HepG2 (cell line): ENCODE measurements at regions not wholly inside any gene's neighbourhood (a gene's known extent, or its start where the extent isn't known, plus 50 kb on each side); places are given as distances from the start of the nearest gene placed in this dataset.

Experiments used
- ATAC-seq: fragments of 200-7000 bp; cut with Tn5 transposase; 3 replicates; pipeline ENCODE4 v1.9.1; 2020; ENCODE audit warnings: mild to moderate bottlenecking, moderate library complexity
- BruUV-seq: library from RNA; stranded (reverse); fragments of 400-500 nt; replicated peaks from 2 replicates; lab custom pipeline; 2021; lab: Mats Ljungman, UMichigan
- CTCF ChIA-PET: fragments of 300-600 bp; formaldehyde crosslinking; extraction: SDS; loops from one replicate; lab custom pipeline; 2021; ENCODE audit warnings: low total read pairs, inconsistent platforms, low intra/inter-chr PET ratio; lab: Yijun Ruan, JAX
- POLR2A ChIA-PET: fragments of 350-600 bp; sonication (Branson Sonifier 250); formaldehyde crosslinking; loops from one replicate; lab custom pipeline; 2020; ENCODE audit warnings: antibody characterized with exemption, inconsistent platforms; lab: Yijun Ruan, JAX
- DNase-seq: peaks from one replicate; pipeline ENCODE4 v3.0.0-alpha.2; 2015; ENCODE audit warnings: low spot score
- FAIRE-seq: peaks from 3 replicates; lab custom pipeline; 2011; peaks lifted over from hg19 to GRCh38; lab: Jason Lieb, UNC
- H2AFZ ChIP-seq: one replicate; pipeline ENCODE4 v1.6.1; 2011; ENCODE audit warnings: low read length, inconsistent platforms
- H3K27ac ChIP-seq: fragments of 300-600 bp; 3 replicates; pipeline ENCODE4 v1.8.0; 2011; ENCODE audit warnings: mixed run types, mild to moderate bottlenecking, mixed read lengths, low read length, inconsistent platforms; ENCODE audit not compliant: insufficient read depth; ENCODE audit errors: extremely low read length
- H3K27me3 ChIP-seq, 2 experiments: fragments of 200-600 bp in 1 of 2; 2 replicates in 1 of 2; 3 replicates in 1 of 2; pipeline versions ENCODE4 v1.6.0 to v1.8.0; 2011; ENCODE audit warnings: low read length in 2 of 2, mild to moderate bottlenecking in 2 of 2, moderate library complexity in 2 of 2, inconsistent platforms in 1 of 2; ENCODE audit not compliant: insufficient read depth in 2 of 2, control insufficient read depth in 1 of 2
- H3K36me3 ChIP-seq, 2 experiments: fragments of 200-600 bp in 1 of 2; replicated peaks in 1 of 2; 2 replicates in 1 of 2; 3 replicates in 1 of 2; pipeline versions ENCODE4 v1.5.1 to v1.8.0; 2011; ENCODE audit warnings: low read length in 2 of 2, inconsistent platforms in 1 of 2; ENCODE audit not compliant: insufficient read depth in 2 of 2, control insufficient read depth in 1 of 2
- H3K4me1 ChIP-seq: 2 replicates; pipeline ENCODE4 v1.5.1; 2012; ENCODE audit warnings: low read length, inconsistent platforms; ENCODE audit not compliant: insufficient read depth
- H3K4me2 ChIP-seq: 2 replicates; pipeline ENCODE4 v1.6.0; 2011; ENCODE audit warnings: low read depth, low read length, inconsistent platforms
- H3K4me3 ChIP-seq, 3 experiments: fragments of 200-600 bp in 1 of 3; sonication (generic), shearing (Covaris generic) in 1 of 3; replicated peaks in 1 of 3; 2 replicates each; pipeline ENCODE4 v1.5.1; 2011 to 2016; ENCODE audit warnings: low read length in 3 of 3, inconsistent platforms in 2 of 3, low read depth in 2 of 3, mild to moderate bottlenecking in 2 of 3, control low read depth in 1 of 3, mixed read lengths in 1 of 3; ENCODE audit not compliant: insufficient read depth in 1 of 3
- H3K79me2 ChIP-seq: one replicate; pipeline ENCODE4 v1.6.1; 2011; ENCODE audit warnings: low read length, inconsistent platforms; ENCODE audit not compliant: insufficient read depth
- H3K9ac ChIP-seq: 2 replicates; pipeline ENCODE4 v1.6.0; 2011; ENCODE audit warnings: mild to moderate bottlenecking, low read depth, low read length, inconsistent platforms; ENCODE audit not compliant: insufficient read depth
- H3K9me3 ChIP-seq: 2 replicates; pipeline ENCODE4 v1.5.1; 2012; ENCODE audit warnings: mild to moderate bottlenecking, low read length
- H4K20me1 ChIP-seq: 2 replicates; pipeline ENCODE4 v1.6.0; 2011; ENCODE audit warnings: inconsistent platforms, mild to moderate bottlenecking, low read length, moderate library complexity; ENCODE audit not compliant: insufficient read depth
- AHDC1 ChIP-seq: sonication (generic); formaldehyde crosslinking; IDR thresholded peaks from 2 replicates; pipeline ENCODE4 v1.5.1; 2020; ENCODE audit warnings: mild to moderate bottlenecking, missing genetic modification reagents, borderline replicate concordance
- HNF1B ChIP-seq: sonication (generic); formaldehyde crosslinking; IDR thresholded peaks from 2 replicates; pipeline ENCODE4 v1.5.1; 2020; ENCODE audit warnings: mild to moderate bottlenecking, moderate library complexity, missing genetic modification reagents
- HOMEZ ChIP-seq: IDR thresholded peaks from 2 replicates; pipeline ENCODE4 v1.6.1; 2016; ENCODE audit warnings: low read depth
- JUND ChIP-seq: sonication (generic); formaldehyde crosslinking; IDR thresholded peaks from 2 replicates; pipeline ENCODE4 v1.8.0; 2022; ENCODE audit warnings: mild to moderate bottlenecking, missing genetic modification reagents
- RFX3 ChIP-seq: IDR thresholded peaks from 2 replicates; pipeline ENCODE4 v1.6.1; 2016; ENCODE audit warnings: missing biosample characterization, missing genetic modification reagents
- ZFY ChIP-seq: sonication (generic); formaldehyde crosslinking; IDR thresholded peaks from 2 replicates; pipeline ENCODE4 v1.4.0; 2020; ENCODE audit warnings: missing genetic modification reagents
- WGBS: methylation state at CpG from one replicate; pipeline ENCODE4 v1.1.6; 2017; ENCODE audit warnings: low lambda C conversion rate; 5-methylcytosine and 5-hydroxymethylcytosine counted together
- in situ Hi-C: cut with HindIII; loops from 2 replicates; pipeline ENCODE4 v1.10.0; 2017; ENCODE audit warnings: low pct_unique_long_range_greater_than_20kb; ENCODE audit not compliant: extremely low pct_ligation_motif_present
- intact Hi-C: fragments of 100-400 bp; cut with micrococcal nuclease; formaldehyde crosslinking; loops from one replicate; pipeline ENCODE4 v1.10.0; 2022; ENCODE audit not compliant: unreplicated experiment

- TF ChIP-seq HNF1B (no peak), AHDC1 (CRISPR knock-in tag) (no peak), ZFY (CRISPR knock-in tag) (no peak), JUND (CRISPR knock-in tag) (no peak)
Observed at GRCh38 chr6:126784161-126784790, 334.2 kb upstream of the RSPO3 start (continued).

GRCh38 chr6:126786262-126786661 is 332.2 kb upstream of the RSPO3 start:
- no peak for ATAC-seq
- Histone ChIP-seq H3K79me2 (no peaks in the 10 kb centered on the region), H3K9ac (no peak overlapping the region), H3K27me3 (no peaks in the 10 kb centered on the region), H3K4me1 (no peaks in the 10 kb centered on the region)
- intact Hi-C loops = no loop called here
- WGBS = 3% methylated on average over 1 of the region's 1 CpG
- no peak for TF ChIP-seq RFX3 (CRISPR knock-in tag)
- TF ChIP-seq HOMEZ = no peak
- TF ChIP-seq, all 625 proteins: peak for 0
- FAIRE-seq = no peak
- CTCF ChIA-PET = no interaction called here
- H3K4me3 ChIP-seq = no peak overlapping the region
- H3K36me3 ChIP-seq = no peaks in the 10 kb centered on the region
- H4K20me1 ChIP-seq = no peaks in the 10 kb centered on the region
- H3K9me3 ChIP-seq = no peaks in the 10 kb centered on the region
- POLR2A ChIA-PET = no interaction called here
- no peak overlapping the region for H2AFZ ChIP-seq
- in situ Hi-C loops = no loop called here
- no peak for DNase-seq
- no peak overlapping the region for H3K27ac ChIP-seq
- H3K4me2 ChIP-seq = no peak overlapping the region
- BruUV-seq = no TSS peak
